B cell (primary cell): ENCODE measurements at regions not wholly inside any gene's neighbourhood (a gene's known extent, or its start where the extent isn't known, plus 50 kb on each side); places are given as distances from the start of the nearest gene placed in this dataset.

Experiments
- ATAC-seq: fragments of 200-7000 bp; cut with Tn5 transposase; one replicate; pipeline ENCODE4 v1.10.0; 2021; ENCODE audit warnings: low read depth, mild to moderate bottlenecking, moderate number of reproducible peaks, moderate library complexity
- CTCF ChIA-PET: fragments of 350-600 bp; sonication (Branson Sonifier 250); formaldehyde crosslinking; loops from one replicate; lab custom pipeline; 2021; ENCODE audit warnings: antibody characterized with exemption, inconsistent platforms; lab: Charles Lee
- POLR2A ChIA-PET: fragments of 350-600 bp; sonication (Branson Sonifier 250); formaldehyde crosslinking; loops from one replicate; lab custom pipeline; 2021; ENCODE audit warnings: antibody characterized with exemption; lab: Charles Lee
- DNase-seq: peaks from one replicate; pipeline ENCODE4 v3.0.0; 2013
- H2AFZ ChIP-seq: 2 replicates; pipeline ENCODE4 v1.6.1; 2012; ENCODE audit warnings: mild to moderate bottlenecking, low read depth, low read length; ENCODE audit not compliant: insufficient read depth, poor library complexity, severe bottlenecking
- H3K27ac ChIP-seq, 2 donors: 1 replicate in 1 of 2; 2 replicates in 1 of 2; pipeline ENCODE4 v1.5.1; 2012 to 2013; ENCODE audit warnings: low read length in 2 of 2, mild to moderate bottlenecking in 2 of 2, moderate library complexity in 1 of 2
- H3K27me3 ChIP-seq, 4 experiments: fragments of 200-600 bp in 1 of 4; sonication (generic) in 1 of 4; replicated peaks in 1 of 4; 1 replicate in 2 of 4; 2 replicates in 2 of 4; pipeline versions ENCODE4 v1.6.1 to v1.7.0; 2013 to 2016; ENCODE audit warnings: low read length in 3 of 4, mild to moderate bottlenecking in 2 of 4, mixed read lengths in 1 of 4, moderate library complexity in 1 of 4; ENCODE audit not compliant: insufficient read depth in 4 of 4, control insufficient read depth in 3 of 4; ENCODE audit errors: control extremely low read depth in 1 of 4
- H3K36me3 ChIP-seq, 2 experiments: replicated peaks in 1 of 2; 1 replicate in 1 of 2; 2 replicates in 1 of 2; pipeline versions ENCODE4 v1.6.1 to v1.7.1; 2013; ENCODE audit warnings: low read length in 1 of 2; ENCODE audit not compliant: insufficient read depth in 2 of 2, control insufficient read depth in 1 of 2; ENCODE audit errors: control extremely low read depth in 1 of 2, extremely low read depth in 1 of 2
- H3K4me1 ChIP-seq, 2 donors: fragments of 200-600 bp in 1 of 2; sonication (generic) in 1 of 2; 1 replicate in 1 of 2; 2 replicates in 1 of 2; pipeline versions ENCODE4 v1.5.1 to v1.6.1; 2013 to 2017; ENCODE audit warnings: low read length in 2 of 2; ENCODE audit not compliant: control insufficient read depth in 2 of 2, insufficient read depth in 2 of 2
- H3K4me2 ChIP-seq: replicated peaks from 2 replicates; pipeline ENCODE3; 2012; ENCODE audit warnings: mild to moderate bottlenecking, low read depth, low read length; ENCODE audit not compliant: poor library complexity, severe bottlenecking
- H3K4me3 ChIP-seq, 5 experiments: fragments of 200-600 bp in 1 of 5; sonication (generic) in 1 of 5; 1 replicate in 3 of 5; 2 replicates in 2 of 5; pipeline versions ENCODE4 v1.5.1 to v1.7.0; 2011 to 2016; ENCODE audit warnings: low read length in 4 of 5, mild to moderate bottlenecking in 4 of 5, low read depth in 2 of 5, control low read depth in 1 of 5, moderate library complexity in 1 of 5; ENCODE audit not compliant: insufficient read depth in 1 of 5; ENCODE audit errors: control extremely low read depth in 1 of 5, extremely low read depth in 1 of 5
- H3K79me2 ChIP-seq: fragments of 200-600 bp; sonication (generic); one replicate; pipeline ENCODE4 v1.6.0; 2016; ENCODE audit warnings: low read length; ENCODE audit not compliant: control insufficient read depth, insufficient read depth
- H3K9ac ChIP-seq: fragments of 200-600 bp; sonication (generic); 2 replicates; pipeline ENCODE4 v1.6.1; 2017; ENCODE audit warnings: mild to moderate bottlenecking, low read length, moderate library complexity
- H3K9me3 ChIP-seq, 3 donors: one replicate each; pipeline versions ENCODE4 v1.6.1 to v1.7.1; 2013; ENCODE audit warnings: low read length in 2 of 3; ENCODE audit not compliant: control insufficient read depth in 2 of 3, insufficient read depth in 1 of 3; ENCODE audit errors: control extremely low read depth in 1 of 3
- H4K20me1 ChIP-seq: 2 replicates; pipeline ENCODE4 v1.6.0; 2012; ENCODE audit warnings: mild to moderate bottlenecking, low read length; ENCODE audit not compliant: insufficient read depth, control insufficient read depth, poor library complexity, severe bottlenecking
- H3K27ac Mint-ChIP-seq: one replicate; pipeline ENCODE4 v1.8.0; 2021; ENCODE audit warnings: mixed read lengths
- H3K27me3 Mint-ChIP-seq: one replicate; pipeline ENCODE4 v1.8.0; 2021; ENCODE audit warnings: mixed read lengths
- H3K4me1 Mint-ChIP-seq: one replicate; pipeline ENCODE4 v1.8.0; 2021; ENCODE audit warnings: mixed read lengths
- H3K4me3 Mint-ChIP-seq: one replicate; pipeline ENCODE4 v1.8.0; 2021; ENCODE audit warnings: mixed read lengths
- H3K9me3 Mint-ChIP-seq: one replicate; pipeline ENCODE4 v1.8.0; 2022; ENCODE audit warnings: mixed read lengths; ENCODE audit not compliant: insufficient read depth
- CTCF ChIP-seq: fragments of 200-600 bp; IDR thresholded peaks from one replicate; pipeline ENCODE4 v1.8.0; 2022; ENCODE audit warnings: antibody characterized with exemption, mild to moderate bottlenecking
- EZH2 ChIP-seq: IDR thresholded peaks from 2 replicates; pipeline ENCODE4 v1.6.1; 2012; ENCODE audit warnings: borderline replicate concordance, low read depth, mild to moderate bottlenecking, moderate library complexity, low read length; ENCODE audit not compliant: insufficient read depth, poor library complexity, severe bottlenecking
- WGBS: methylation state at CpG from one replicate; pipeline ENCODE4 v1.1.5; 2013; ENCODE audit warnings: missing lambda C conversion rate; ENCODE audit not compliant: insufficient coverage; 5-methylcytosine and 5-hydroxymethylcytosine counted together
- intact Hi-C: fragments of 100-400 bp; cut with micrococcal nuclease; formaldehyde crosslinking; loops from one replicate; pipeline ENCODE4 v1.10.0; 2022

- 92% methylated on average over 3 of the region's 8 CpGs for WGBS
- no peak for TF ChIP-seq CTCF
- TF ChIP-seq EZH2, result no peak
- Histone ChIP-seq H3K36me3 (no peaks in the 10 kb centered on the region), H3K4me3 (no peak overlapping the region), H3K79me2 (no peaks in the 10 kb centered on the region), H3K4me1 (no peaks in the 10 kb centered on the region), H4K20me1 (no peaks in the 10 kb centered on the region), H3K9ac (no peak overlapping the region), H2AFZ (no peak overlapping the region), H3K4me2 (no peak overlapping the region), H3K27me3 (no peaks in the 10 kb centered on the region), H3K27ac (no peak overlapping the region), H3K9me3 (no peaks in the 10 kb centered on the region)
- Mint-ChIP-seq H3K27ac (no peak overlapping the region), H3K9me3 (no peaks in the 10 kb centered on the region), H3K4me1 (no peaks in the 10 kb centered on the region), H3K4me3 (no peak overlapping the region), H3K27me3 (no peaks in the 10 kb centered on the region)
- no peak for DNase-seq
- POLR2A ChIA-PET, result no interaction called here
- no peak for ATAC-seq
- intact Hi-C loops, result no loop called here
- CTCF ChIA-PET, result no interaction called here
Measured at GRCh38 chr3:73228959-73229358, 167.5 kb downstream of the EBLN2 start.

- Histone ChIP-seq H3K9me3 (no peaks in the 10 kb centered on the region), H3K4me3 (no peak overlapping the region), H3K27ac (no peak overlapping the region), H3K4me1 (no peaks in the 10 kb centered on the region), H4K20me1 (no peaks in the 10 kb centered on the region), H3K79me2 (no peaks in the 10 kb centered on the region), H3K4me2 (no peak overlapping the region), H3K9ac (no peak overlapping the region), H2AFZ (no peak overlapping the region), H3K36me3 (no peaks in the 10 kb centered on the region), H3K27me3 (peaks cover 0 to 3% (median 0%) of the 10 kb centered on the region in 4 experiments)
- ATAC-seq (no peak), DNase-seq (no peak)
- WGBS, result 100% methylated on average over 2 of the region's 4 CpGs
- POLR2A ChIA-PET, result no interaction called here
- Mint-ChIP-seq H3K27me3 (peaks cover 3% of the 10 kb centered on the region), H3K9me3 (peaks cover 2% of the 10 kb centered on the region), H3K4me3 (no peak overlapping the region), H3K4me1 (no peaks in the 10 kb centered on the region), H3K27ac (no peak overlapping the region)
- no peak for TF ChIP-seq CTCF
- no peak for TF ChIP-seq EZH2
- CTCF ChIA-PET, result no interaction called here
- intact Hi-C loops, result no loop called here
Measured at GRCh38 chr3:73234354-73235014, 173.0 kb downstream of the EBLN2 start.
